HCT116 (cell line): ENCODE measurements at regions not wholly inside any gene's neighbourhood (a gene's known extent, or its start where the extent isn't known, plus 50 kb on each side); places are given as distances from the start of the nearest gene placed in this dataset.

Source experiments
- ATAC-seq: fragments of 200-7000 bp; cut with Tn5 transposase; 2 replicates; pipeline ENCODE4 v1.9.1; 2020; ENCODE audit warnings: mild to moderate bottlenecking, moderate library complexity
- BruUV-seq: library from RNA; stranded (reverse); fragments of 400-500 nt; replicated peaks from 2 replicates; lab custom pipeline; 2021; lab: Mats Ljungman, UMichigan
- CTCF ChIA-PET: fragments of 300-600 bp; sonication (Branson Sonifier 250); formaldehyde crosslinking; loops from one replicate; lab custom pipeline; 2021; ENCODE audit warnings: antibody characterized with exemption; lab: Charles Lee
- POLR2A ChIA-PET: fragments of 300-600, 350-600 bp; sonication (Branson Sonifier 250); formaldehyde crosslinking; loops from one replicate; lab custom pipeline; 2021; ENCODE audit warnings: antibody characterized with exemption; lab: Charles Lee
- RAD21 ChIA-PET, 2 experiments: fragments of 300-600 bp; sonication (Branson Sonifier 250); formaldehyde crosslinking; loops; one replicate each; lab custom pipeline; 2023; ENCODE audit warnings: low total read pairs in 2 of 2; ENCODE audit not compliant: uncharacterized antibody in 2 of 2, unreplicated experiment in 2 of 2, low non-redundant PET in 1 of 2; lab: Charles Lee
- DNase-seq: peaks from one replicate; pipeline ENCODE4 v3.0.0-alpha.2; 2010; ENCODE audit warnings: low read depth, low spot score
- H2AFZ ChIP-seq: fragments of 200-600 bp; shearing (Covaris generic), sonication (generic); 2 replicates; pipeline ENCODE4 v1.6.1; 2017; ENCODE audit warnings: low read depth, mixed run types, mixed read lengths, antibody characterized with exemption, low read length; ENCODE audit not compliant: poor library complexity, severe bottlenecking
- H3K27ac ChIP-seq: 2 replicates; pipeline ENCODE4 v1.5.1; 2012; ENCODE audit warnings: low read depth, low read length
- H3K27me3 ChIP-seq: fragments of 200-600 bp; sonication (generic); 2 replicates; pipeline ENCODE4 v1.6.1; 2016; ENCODE audit warnings: mixed run types, low read length, mixed read lengths; ENCODE audit not compliant: insufficient read depth
- H3K36me3 ChIP-seq, 2 experiments: fragments of 200-500 bp in 1 of 2; fragments of 200-600 bp in 1 of 2; sonication (Bioruptor generic) in 1 of 2; sonication (generic) in 1 of 2; 2 replicates each; pipeline versions ENCODE4 v1.5.1 to v1.6.1; 2014 to 2016; ENCODE audit warnings: low read length in 2 of 2, inconsistent platforms in 1 of 2, mixed read lengths in 1 of 2, mixed run types in 1 of 2; ENCODE audit not compliant: insufficient read depth in 2 of 2, control insufficient read depth in 1 of 2
- H3K4me1 ChIP-seq, 2 experiments: fragments of 200-600 bp in 1 of 2; sonication (generic) in 1 of 2; 2 replicates each; pipeline versions ENCODE4 v1.5.1 to v1.6.1; 2012 to 2017; ENCODE audit warnings: low read length in 2 of 2, inconsistent platforms in 1 of 2, mild to moderate bottlenecking in 1 of 2, mixed read lengths in 1 of 2, mixed run types in 1 of 2, moderate library complexity in 1 of 2; ENCODE audit not compliant: insufficient read depth in 2 of 2, control insufficient read depth in 1 of 2
- H3K4me2 ChIP-seq: fragments of 200-600 bp; sonication (generic); 2 replicates; pipeline ENCODE4 v1.6.1; 2017; ENCODE audit warnings: mixed run types, low read length, mixed read lengths
- H3K4me3 ChIP-seq, 2 experiments: fragments of 200-600 bp in 1 of 2; sonication (generic) in 1 of 2; replicated peaks in 1 of 2; 2 replicates each; pipeline ENCODE4 v1.5.1; 2011 to 2016; ENCODE audit warnings: low read length in 2 of 2, control low read depth in 1 of 2, low read depth in 1 of 2, mild to moderate bottlenecking in 1 of 2, mixed read lengths in 1 of 2, mixed run types in 1 of 2
- H3K79me2 ChIP-seq: fragments of 200-600 bp; sonication (generic); 2 replicates; pipeline ENCODE4 v1.6.1; 2017; ENCODE audit warnings: mild to moderate bottlenecking, mixed run types, low read length, moderate library complexity, mixed read lengths; ENCODE audit not compliant: insufficient read depth
- H3K9ac ChIP-seq: fragments of 200-600 bp; sonication (generic); 2 replicates; pipeline ENCODE4 v1.6.1; 2016; ENCODE audit warnings: low read length, mixed read lengths
- H3K9me2 ChIP-seq: fragments of 200-600 bp; sonication (generic), shearing (Covaris generic); 2 replicates; pipeline ENCODE4 v1.6.1; 2017; ENCODE audit warnings: mixed run types, mild to moderate bottlenecking, moderate library complexity; ENCODE audit not compliant: insufficient read depth
- H3K9me3 ChIP-seq, 2 experiments: fragments of 200-500 bp in 1 of 2; fragments of 200-600 bp in 1 of 2; sonication (Bioruptor generic) in 1 of 2; sonication (generic) in 1 of 2; 2 replicates each; pipeline ENCODE4 v1.6.1; 2014 to 2017; ENCODE audit warnings: low read length in 2 of 2, mixed read lengths in 2 of 2, inconsistent platforms in 1 of 2, low read depth in 1 of 2, mild to moderate bottlenecking in 1 of 2, mixed run types in 1 of 2, moderate library complexity in 1 of 2; ENCODE audit not compliant: control insufficient read depth in 1 of 2, insufficient read depth in 1 of 2
- H4K20me1 ChIP-seq: fragments of 200-600 bp; sonication (generic), shearing (Covaris generic); 2 replicates; pipeline ENCODE4 v1.6.1; 2017; ENCODE audit warnings: mixed run types, mild to moderate bottlenecking, moderate library complexity; ENCODE audit not compliant: insufficient read depth
- ATF3 ChIP-seq: IDR thresholded peaks from 2 replicates; pipeline ENCODE4 v1.6.1; 2012
- CBX3 ChIP-seq: IDR thresholded peaks from 2 replicates; pipeline ENCODE4 v1.6.1; 2012; ENCODE audit warnings: low read depth
- CTCF ChIP-seq, 3 experiments: fragments of 200-600 bp in 1 of 3; sonication (generic) in 1 of 3; IDR thresholded peaks in 2 of 3; conservative IDR thresholded peaks in 1 of 3; 2 replicates each; pipeline ENCODE4 v1.5.1; 2012 to 2017; ENCODE audit warnings: low read depth in 2 of 3, low read length in 2 of 3, antibody characterized with exemption in 1 of 3, borderline replicate concordance in 1 of 3, control low read depth in 1 of 3, mild to moderate bottlenecking in 1 of 3, mixed read lengths in 1 of 3, mixed run types in 1 of 3, moderate library complexity in 1 of 3; ENCODE audit not compliant: insufficient read depth in 1 of 3
- EGR1 ChIP-seq: IDR thresholded peaks from 2 replicates; pipeline ENCODE4 v1.6.1; 2012; ENCODE audit warnings: low read depth
- ELF1 ChIP-seq: IDR thresholded peaks from 2 replicates; pipeline ENCODE4 v1.6.1; 2012; ENCODE audit warnings: low read depth, borderline replicate concordance
- EZH2phosphoT487 ChIP-seq: fragments of 200-600 bp; IDR thresholded peaks from 2 replicates; pipeline ENCODE4 v1.6.1; 2018; ENCODE audit warnings: antibody characterized with exemption, borderline replicate concordance
- FOSL1 ChIP-seq: IDR thresholded peaks from 2 replicates; pipeline ENCODE4 v1.6.1; 2012; ENCODE audit warnings: low read depth
- POLR2A ChIP-seq: IDR thresholded peaks from 2 replicates; pipeline ENCODE4 v1.7.0; 2011; ENCODE audit warnings: borderline replicate concordance; ENCODE audit not compliant: insufficient read depth, insufficient read length; ENCODE audit errors: extremely low read depth
- POLR2AphosphoS5 ChIP-seq: IDR thresholded peaks from 2 replicates; pipeline ENCODE4 v1.6.1; 2011; ENCODE audit warnings: mild to moderate bottlenecking, low read depth, low read length, moderate library complexity
- RAD21 ChIP-seq: IDR thresholded peaks from 2 replicates; pipeline ENCODE4 v1.6.1; 2012; ENCODE audit warnings: low read depth, mild to moderate bottlenecking
- REST ChIP-seq: IDR thresholded peaks from 2 replicates; pipeline ENCODE4 v1.6.1; 2012; ENCODE audit warnings: low read depth
- SIN3A ChIP-seq: IDR thresholded peaks from 2 replicates; pipeline ENCODE4 v1.6.1; 2012; ENCODE audit warnings: low read depth
- SRF ChIP-seq: IDR thresholded peaks from 2 replicates; pipeline ENCODE4 v1.6.1; 2012; ENCODE audit warnings: low read depth
- ZBTB33 ChIP-seq: IDR thresholded peaks from 2 replicates; pipeline ENCODE4 v1.6.1; 2011; ENCODE audit warnings: mild to moderate bottlenecking, low read length, moderate library complexity; ENCODE audit not compliant: insufficient replicate concordance; ENCODE audit errors: extremely low read depth
- intact Hi-C: fragments of 100-400 bp; cut with micrococcal nuclease; formaldehyde crosslinking; loops from 2 replicates; pipeline ENCODE4 v1.10.0; 2022

GRCh38 chr3:44032487-44032886, 209.2 kb upstream of the TOPAZ1 start:
- POLR2A ChIA-PET = no interaction called here
- no peak overlapping the region for H3K4me3 ChIP-seq

GRCh38 chr3:44033123-44033522, 208.6 kb upstream of the TOPAZ1 start:
- Histone ChIP-seq H3K9me2 (no peaks in the 10 kb centered on the region), H4K20me1 (no peaks in the 10 kb centered on the region), H3K4me1 (no peaks in the 10 kb centered on the region), H3K4me3 (no peak overlapping the region), H3K27ac (no peak overlapping the region), H2AFZ (no peak overlapping the region), H3K9ac (no peak overlapping the region), H3K27me3 (peaks cover 16% of the 10 kb centered on the region), H3K9me3 (no peaks in the 10 kb centered on the region), H3K4me2 (no peak overlapping the region), H3K79me2 (no peaks in the 10 kb centered on the region), H3K36me3 (no peaks in the 10 kb centered on the region)
- RAD21 ChIA-PET = no interaction called here
- ATAC-seq (no peak), DNase-seq (no peak)
- no peak for TF ChIP-seq POLR2AphosphoS5
- TF ChIP-seq CBX3 = no peak
- no peak for TF ChIP-seq ELF1
- no peak for TF ChIP-seq REST
- no peak for TF ChIP-seq POLR2A
- no peak for TF ChIP-seq EGR1
- no peak for TF ChIP-seq ATF3
- no peak for TF ChIP-seq FOSL1
- no peak for TF ChIP-seq SIN3A
- no peak for TF ChIP-seq SRF
- no peak for TF ChIP-seq ZBTB33
- TF ChIP-seq CTCF (IDR thresholded peaks at IDR 0.05 in 2 of 3, conservative IDR thresholded peaks at IDR 0.05 in 1 of 3; ENCODE audit: borderline replicate concordance in 1 of 3, insufficient read depth in 1 of 3, low read depth in 2 of 3, low read length in 2 of 3) = no peak
- no peak for TF ChIP-seq EZH2phosphoT487
- no peak for TF ChIP-seq RAD21
- POLR2A ChIA-PET = no interaction called here
- BruUV-seq = no TSS peak
- intact Hi-C loops = no loop called here
- CTCF ChIA-PET = no interaction called here

More at GRCh38 chr3:44032487-44032886, 209.2 kb upstream of the TOPAZ1 start:
- Histone ChIP-seq H4K20me1 (no peaks in the 10 kb centered on the region), H3K9me3 (no peaks in the 10 kb centered on the region), H3K4me1 (no peaks in the 10 kb centered on the region), H3K4me2 (no peak overlapping the region), H3K79me2 (no peaks in the 10 kb centered on the region), H3K9ac (no peak overlapping the region), H3K27me3 (peaks cover 20% of the 10 kb centered on the region), H3K27ac (no peak overlapping the region), H3K36me3 (no peaks in the 10 kb centered on the region), H3K9me2 (no peaks in the 10 kb centered on the region), H2AFZ (no peak overlapping the region)
- no peak for ATAC-seq
- RAD21 ChIA-PET = no interaction called here
- BruUV-seq = no TSS peak
- DNase-seq = no peak
- CTCF ChIA-PET = no interaction called here
- intact Hi-C loops = no loop called here
- no peak for TF ChIP-seq POLR2AphosphoS5
